Fibroblast of pulmonary artery (primary cell): ENCODE measurements at regions not wholly inside any gene's neighbourhood (a gene's known extent, or its start where the extent isn't known, plus 50 kb on each side); places are given as distances from the start of the nearest gene placed in this dataset.

Source experiments
- DNase-seq: peaks from one replicate; pipeline ENCODE4 v3.0.0-alpha.2; 2010; ENCODE audit warnings: low read depth
- H3K4me3 ChIP-seq: replicated peaks from 2 replicates; pipeline ENCODE4 v1.5.1; 2011; ENCODE audit warnings: low read depth, mild to moderate bottlenecking, control low read depth, low read length, moderate library complexity
- CTCF ChIP-seq: IDR thresholded peaks from 2 replicates; pipeline ENCODE4 v1.5.1; 2011; ENCODE audit warnings: mild to moderate bottlenecking, control low read depth, low read length, inconsistent platforms; ENCODE audit errors: missing control alignments

GRCh38 chr13:65307056-65307455, 1923.1 kb downstream of the PCDH9 start:
- DNase-seq = no peak
- H3K4me3 ChIP-seq = no peak overlapping the region
- no peak for TF ChIP-seq CTCF

- TF ChIP-seq CTCF = no peak
- no peak overlapping the region for H3K4me3 ChIP-seq
- no peak for DNase-seq
Measured at GRCh38 chr13:65302691-65303090, 1927.4 kb downstream of the PCDH9 start.

- no peak for DNase-seq
- no peak overlapping the region for H3K4me3 ChIP-seq
- no peak for TF ChIP-seq CTCF
Measured at GRCh38 chr13:65301506-65301905, 1928.6 kb downstream of the PCDH9 start.

GRCh38 chr13:65300220-65300619, 1929.9 kb downstream of the PCDH9 start:
- no peak overlapping the region for H3K4me3 ChIP-seq
- no peak for DNase-seq
- no peak for TF ChIP-seq CTCF

- no peak for TF ChIP-seq CTCF
- no peak for DNase-seq
- no peak overlapping the region for H3K4me3 ChIP-seq
Measured at GRCh38 chr13:65293530-65294198, 1936.5 kb downstream of the PCDH9 start.

GRCh38 chr13:65292488-65292901, 1937.6 kb downstream of the PCDH9 start:
- H3K4me3 ChIP-seq = no peak overlapping the region
- peak; percentile 73 for DNase-seq
- TF ChIP-seq CTCF = no peak

GRCh38 chr13:65287405-65287804, 1942.7 kb downstream of the PCDH9 start:
- H3K4me3 ChIP-seq = no peak overlapping the region
- DNase-seq = no peak
- TF ChIP-seq CTCF = no peak
